ENCODE measurements at regions not wholly inside any gene's neighbourhood (a gene's known extent, or its start where the extent isn't known, plus 50 kb on each side); places are given as distances from the start of the nearest gene placed in this dataset.
"Not testable (repeated sequence)": the region's sequence is repeated elsewhere in the genome, so short reads cannot be mapped to it uniquely, and the experiment has no call there.

- no peak for DNase-seq
These were observed 546.1 kb downstream of the ZNF608 start for GRCh38 chr5:124200381-124200780.

GRCh38 chr5:124199893-124200292 is 546.5 kb downstream of the ZNF608 start:
- no peak for DNase-seq

GRCh38 chr5:124195411-124195810 is 551.0 kb downstream of the ZNF608 start:
- no peak for DNase-seq

GRCh38 chr5:124194282-124194681 is 552.2 kb downstream of the ZNF608 start:
- DNase-seq, result no peak

- DNase-seq, result no peak
These were observed 553.1 kb downstream of the ZNF608 start for GRCh38 chr5:124193371-124193789.

- no peak for DNase-seq
These were observed 553.7 kb downstream of the ZNF608 start for GRCh38 chr5:124192716-124193115.

GRCh38 chr5:124185716-124186115 is 560.7 kb downstream of the ZNF608 start:
- DNase-seq, result no peak

- no peak for DNase-seq
These were observed 564.3 kb downstream of the ZNF608 start for GRCh38 chr5:124182133-124182532.

- DNase-seq, result no peak
These were observed 565.5 kb downstream of the ZNF608 start for GRCh38 chr5:124180875-124181461.

- DNase-seq, result no peak
These were observed 566.1 kb downstream of the ZNF608 start for GRCh38 chr5:124180299-124180874.

- no peak for DNase-seq
These were observed 566.6 kb downstream of the ZNF608 start for GRCh38 chr5:124179819-124180218.

- DNase-seq, result no peak
These were observed 568.4 kb downstream of the ZNF608 start for GRCh38 chr5:124178050-124178449.

- DNase-seq, result no peak
These were observed 569.7 kb downstream of the ZNF608 start for GRCh38 chr5:124176692-124177091.

- DNase-seq, result no peak
These were observed 573.1 kb downstream of the ZNF608 start for GRCh38 chr5:124173386-124173785.

- no peak for DNase-seq
These were observed 573.9 kb downstream of the ZNF608 start for GRCh38 chr5:124172389-124173003.

- not testable (repeated sequence) for DNase-seq
These were observed 578.3 kb downstream of the ZNF608 start for GRCh38 chr5:124168093-124168492.

GRCh38 chr5:124162767-124163532 is 583.5 kb downstream of the ZNF608 start:
- DNase-seq, result no peak

GRCh38 chr5:124161266-124161665 is 585.2 kb downstream of the ZNF608 start:
- no peak for DNase-seq

GRCh38 chr5:124160265-124160664 is 586.2 kb downstream of the ZNF608 start:
- no peak for DNase-seq

- no peak for DNase-seq
These were observed 589.1 kb downstream of the ZNF608 start for GRCh38 chr5:124157320-124157719.

- no peak for DNase-seq
These were observed 589.9 kb downstream of the ZNF608 start for GRCh38 chr5:124156415-124156996.

- no peak for DNase-seq
These were observed 591.7 kb downstream of the ZNF608 start for GRCh38 chr5:124154714-124155113.

GRCh38 chr5:124153588-124153987 is 592.9 kb downstream of the ZNF608 start:
- DNase-seq, result no peak

Measured in stimulated activated CD4-positive, alpha-beta T cell treated with anti-CD3 and anti-CD28 coated beads, Interleukin-4, amount 100 ng/mL, for 24 hours (primary cell).